Heart left ventricle (tissue), 13 donors: ENCODE measurements at regions not wholly inside any gene's neighbourhood (a gene's known extent, or its start where the extent isn't known, plus 50 kb on each side); places are given as distances from the start of the nearest gene placed in this dataset.

Experiments
- POLR2A ChIP-seq, 2 donors: fragments of 450-650 bp; IDR thresholded peaks; one replicate each; pipeline ENCODE4 v1.6.1; 2017; ENCODE audit warnings: antibody characterized with exemption in 2 of 2, mild to moderate bottlenecking in 2 of 2, moderate library complexity in 2 of 2
- TF ChIP-seq, protein P1 (sequence below), 12 donors: fragments of 200-600 bp; sonication (generic) in 4 of 12; IDR thresholded peaks; one replicate each; pipeline versions ENCODE4 v1.5.0 to v1.8.0; 2018 to 2022; ENCODE audit warnings: antibody characterized with exemption in 12 of 12, mild to moderate bottlenecking in 5 of 12
- donor health status: ischemic (EF 13 %, LVEDD 7.1; RV severe dilation, severe dysfunction).
- donor health status: DM: no; HTN: yes; CAD: no.
- donor health status: DM: no; HTN: no; CAD: no.
- donor health status: ischemic (EF 25% LVEDD 6.9; RV normal size, moderate dysfunction).
- donor health status: ischemic (EF 25% LVEDD 5.7; RV mildly dilated, moderate dysfunction).
- donor health status: ischemic (EF 35%, LVEDD 5.7; RV mildly dilated, moderate dysfunction).
- donor health status: nonischemic (EF 11% LVEDD 7.7; RV severe dilation, severe dysfunction).
- donor health status: DM: yes; HTN: yes; CAD: no.
- donor health status: PGD.
- donor health status: ischemic (EF 29% LVEDD 5.4; RV normal size, mild dysfunction).
- donor health status: nonischemic (EF 23%, LVEDD 6.1; RV moderate dilation, normal function).

DNA sequence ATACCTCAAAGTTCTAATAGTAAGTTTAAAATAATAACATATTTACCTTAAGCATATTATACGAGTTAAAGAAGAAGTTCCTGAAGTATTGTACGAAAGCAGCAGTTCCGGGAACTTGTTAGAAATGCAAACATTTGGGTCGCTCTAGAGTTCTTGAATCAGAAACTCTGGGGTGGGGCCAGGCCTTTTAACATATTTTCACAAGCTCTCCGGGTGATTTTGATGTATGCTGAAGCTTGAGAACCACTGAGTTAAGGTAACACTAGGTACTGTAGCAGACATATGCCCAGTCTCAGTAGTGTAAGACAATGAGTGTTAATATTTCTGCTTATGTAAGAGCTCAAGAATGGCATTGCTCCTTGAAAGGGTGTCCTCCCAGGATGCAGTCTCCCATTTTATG is 461.1 kb downstream of the C3orf38 start:
- TF ChIP-seq, protein P1, sequence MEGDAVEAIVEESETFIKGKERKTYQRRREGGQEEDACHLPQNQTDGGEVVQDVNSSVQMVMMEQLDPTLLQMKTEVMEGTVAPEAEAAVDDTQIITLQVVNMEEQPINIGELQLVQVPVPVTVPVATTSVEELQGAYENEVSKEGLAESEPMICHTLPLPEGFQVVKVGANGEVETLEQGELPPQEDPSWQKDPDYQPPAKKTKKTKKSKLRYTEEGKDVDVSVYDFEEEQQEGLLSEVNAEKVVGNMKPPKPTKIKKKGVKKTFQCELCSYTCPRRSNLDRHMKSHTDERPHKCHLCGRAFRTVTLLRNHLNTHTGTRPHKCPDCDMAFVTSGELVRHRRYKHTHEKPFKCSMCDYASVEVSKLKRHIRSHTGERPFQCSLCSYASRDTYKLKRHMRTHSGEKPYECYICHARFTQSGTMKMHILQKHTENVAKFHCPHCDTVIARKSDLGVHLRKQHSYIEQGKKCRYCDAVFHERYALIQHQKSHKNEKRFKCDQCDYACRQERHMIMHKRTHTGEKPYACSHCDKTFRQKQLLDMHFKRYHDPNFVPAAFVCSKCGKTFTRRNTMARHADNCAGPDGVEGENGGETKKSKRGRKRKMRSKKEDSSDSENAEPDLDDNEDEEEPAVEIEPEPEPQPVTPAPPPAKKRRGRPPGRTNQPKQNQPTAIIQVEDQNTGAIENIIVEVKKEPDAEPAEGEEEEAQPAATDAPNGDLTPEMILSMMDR (IDR thresholded peaks at IDR 0.05): no peak
- TF ChIP-seq POLR2A (IDR thresholded peaks at IDR 0.05): no peak
